Stimulated activated CD4-positive, alpha-beta T cell treated with anti-CD3 and anti-CD28 coated beads, Interleukin-1b, Interleukin-23, amount 100 ng/mL, for 48 hours (primary cell): ENCODE measurements at regions not wholly inside any gene's neighbourhood (a gene's known extent, or its start where the extent isn't known, plus 50 kb on each side); places are given as distances from the start of the nearest gene placed in this dataset.

Experiments used
- DNase-seq: peaks from one replicate; pipeline ENCODE4 v3.0.0-alpha.2; 2020

- no peak for DNase-seq
These were observed 454.3 kb downstream of the AJAP1 start for GRCh38 chr1:5108740-5109139.

DNA sequence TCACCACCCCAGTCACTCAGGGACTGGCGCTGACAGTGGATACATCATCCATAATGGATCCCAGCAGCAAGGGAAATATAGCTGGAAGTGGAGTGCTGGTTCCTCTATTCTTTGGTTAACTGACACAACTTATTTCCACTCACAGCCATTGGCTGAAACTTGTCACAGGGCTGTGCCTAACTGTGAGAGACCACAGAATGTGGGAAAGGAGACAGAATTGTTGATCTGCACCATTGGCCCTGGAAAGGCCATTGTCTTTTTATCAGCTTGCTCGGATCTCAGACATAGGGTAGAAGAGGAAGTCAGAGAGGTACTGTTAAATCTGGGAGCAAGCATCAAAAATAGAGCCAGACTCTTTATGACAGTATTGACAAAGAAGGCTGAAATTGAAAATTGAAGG is 451.3 kb downstream of the AJAP1 start:
- no peak for DNase-seq

DNA sequence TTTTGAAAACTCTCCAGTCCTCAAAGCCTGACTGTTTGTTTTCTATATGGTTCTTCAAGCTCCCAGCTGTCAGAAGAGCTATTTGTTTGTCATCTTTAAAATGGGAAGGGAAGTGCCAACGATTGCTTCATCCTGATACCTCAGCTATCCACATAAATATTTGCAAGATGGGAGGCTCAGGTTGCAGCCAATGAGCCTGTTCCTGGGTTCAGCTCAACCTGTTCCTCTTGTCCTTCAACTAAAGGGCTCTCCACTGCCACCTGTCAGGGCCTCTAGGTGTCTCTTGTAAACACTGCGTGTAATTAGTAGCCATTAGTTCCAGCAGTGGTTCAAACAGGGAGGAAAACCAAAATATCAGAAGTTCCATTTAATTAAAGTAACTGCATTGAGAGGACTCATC is 445.1 kb downstream of the AJAP1 start:
- DNase-seq: no peak

- DNase-seq: no peak
These were observed 444.6 kb downstream of the AJAP1 start for GRCh38 chr1:5098981-5099385.

GRCh38 chr1:5093042-5093441 is 438.6 kb downstream of the AJAP1 start:
- DNase-seq: no peak

GRCh38 chr1:5084676-5085075 is 430.3 kb downstream of the AJAP1 start:
- no peak for DNase-seq

- no peak for DNase-seq
These were observed 412.8 kb downstream of the AJAP1 start for GRCh38 chr1:5067246-5067645.

DNA sequence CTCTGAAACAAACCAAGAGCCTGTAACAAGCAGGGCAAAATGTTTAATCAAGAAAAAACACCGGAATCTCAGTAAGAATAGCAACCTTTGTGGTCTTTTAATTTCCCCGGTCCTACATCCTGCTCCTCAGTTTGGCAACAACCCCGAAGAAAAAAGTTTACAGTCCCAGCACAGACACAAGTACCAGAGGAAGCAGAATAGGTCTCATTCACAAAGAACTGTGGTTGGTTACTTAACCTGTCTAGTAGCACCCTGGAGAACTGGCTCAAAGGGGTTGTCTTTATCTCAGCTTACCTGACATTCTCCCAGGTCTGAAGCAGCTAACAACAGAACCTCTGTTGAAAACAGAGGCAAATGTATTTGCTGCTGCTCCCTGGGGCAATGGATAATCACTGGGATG is 399.3 kb downstream of the AJAP1 start:
- no peak for DNase-seq

- DNase-seq: no peak
These were observed 374.7 kb downstream of the AJAP1 start for GRCh38 chr1:5029136-5029535.

GRCh38 chr1:5012249-5012648 is 357.8 kb downstream of the AJAP1 start:
- no peak for DNase-seq

- DNase-seq: no peak
These were observed 356.2 kb downstream of the AJAP1 start for GRCh38 chr1:5010656-5011055.

GRCh38 chr1:5010236-5010635 is 355.8 kb downstream of the AJAP1 start:
- no peak for DNase-seq

GRCh38 chr1:5009376-5010065 is 355.1 kb downstream of the AJAP1 start:
- no peak for DNase-seq

DNA sequence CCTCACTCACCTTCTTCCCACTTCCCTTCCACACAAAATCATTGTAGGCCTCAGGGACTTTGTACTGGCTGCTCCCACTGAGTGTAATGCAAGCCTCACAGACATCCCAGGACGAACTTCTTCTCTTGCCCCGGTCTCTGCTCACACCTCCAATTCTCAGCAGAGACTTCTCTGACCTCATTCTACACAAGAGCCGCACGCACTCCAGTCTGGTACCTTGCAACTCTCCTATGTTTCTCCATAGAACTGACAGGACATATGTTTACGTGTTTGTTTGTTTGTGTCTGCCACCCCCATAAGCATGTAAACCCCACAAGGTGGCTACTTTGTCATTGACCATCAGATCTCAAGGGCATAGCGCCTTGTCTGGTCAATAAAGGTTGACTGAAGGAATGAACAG is 350.8 kb downstream of the AJAP1 start:
- no peak for DNase-seq

DNA sequence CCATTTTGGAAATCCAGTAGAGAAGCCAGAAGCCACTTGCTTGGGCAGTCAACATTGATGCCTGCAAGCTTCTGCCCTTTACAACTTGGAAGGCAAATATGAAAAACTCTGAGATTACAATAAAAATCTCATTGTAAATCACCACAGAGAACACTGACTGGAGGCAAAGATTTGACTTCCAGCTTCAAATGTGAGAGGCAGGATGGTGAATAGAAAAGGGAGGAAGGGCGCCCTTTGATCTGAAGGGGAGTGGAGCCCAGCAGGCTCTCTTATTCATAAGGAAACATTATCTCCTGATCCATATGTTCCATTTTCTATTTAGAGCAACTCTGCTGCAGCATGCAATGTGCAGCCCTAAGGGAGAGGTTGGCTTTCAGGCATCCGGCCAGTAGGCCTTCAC is 348.3 kb downstream of the AJAP1 start:
- DNase-seq: no peak

DNA sequence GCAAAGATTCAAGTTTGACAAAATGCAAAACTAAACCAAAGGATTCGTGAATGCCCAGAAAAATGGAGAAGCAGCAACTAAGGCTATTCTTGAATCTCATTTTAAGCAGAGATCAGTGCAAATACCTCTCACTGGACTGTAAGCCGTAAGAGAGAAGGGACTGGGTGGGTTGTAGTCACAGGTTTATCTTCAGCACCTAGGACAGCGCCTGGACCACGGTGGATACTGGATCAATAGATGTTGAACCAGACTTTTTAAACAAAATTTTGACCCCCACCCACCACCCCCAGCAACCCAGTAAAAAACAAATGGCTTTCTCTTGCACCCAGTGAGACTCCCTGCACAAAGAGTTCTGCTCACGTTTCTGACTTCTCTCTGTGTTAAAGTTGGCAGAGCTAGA is 347.1 kb downstream of the AJAP1 start:
- DNase-seq: no peak

DNA sequence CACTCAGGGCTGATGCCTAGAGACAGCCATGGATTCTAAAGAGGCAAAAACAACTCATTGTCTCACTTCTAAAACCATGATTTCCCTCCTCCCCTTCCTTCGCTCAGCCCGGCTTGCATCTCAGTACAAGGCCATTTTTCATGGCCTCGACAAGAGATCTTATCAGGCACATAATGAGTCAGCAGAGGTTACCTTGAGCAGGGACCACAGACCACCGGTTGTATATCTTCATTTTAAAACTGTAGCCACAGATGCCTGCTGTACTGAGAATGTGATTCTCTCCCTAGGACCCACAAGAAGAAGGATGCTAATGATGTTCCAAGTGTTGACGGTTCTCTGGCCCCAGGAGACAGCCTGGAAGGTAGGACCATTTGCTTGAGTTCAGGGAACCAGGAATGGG is 331.9 kb downstream of the AJAP1 start:
- DNase-seq: no peak

DNA sequence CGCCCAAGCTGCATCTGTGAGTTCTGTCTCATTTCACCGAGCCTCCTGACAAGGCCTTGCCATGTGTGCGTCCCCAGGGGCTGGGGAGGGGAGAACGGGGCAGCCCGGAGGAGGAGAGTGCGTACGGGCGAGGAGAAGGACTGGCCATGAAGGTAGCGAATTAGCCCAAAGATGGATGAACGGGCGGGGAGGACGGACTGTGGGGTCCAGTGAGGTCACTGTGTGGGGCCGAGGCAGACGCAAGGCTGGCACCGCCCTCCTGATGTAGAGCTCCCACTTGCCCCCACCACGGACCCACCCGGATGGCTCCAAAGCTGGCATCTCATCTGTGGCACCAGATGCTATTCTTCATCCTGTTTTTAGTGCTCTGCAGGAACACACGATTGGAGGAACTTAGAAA is 330.4 kb downstream of the AJAP1 start:
- no peak for DNase-seq

DNA sequence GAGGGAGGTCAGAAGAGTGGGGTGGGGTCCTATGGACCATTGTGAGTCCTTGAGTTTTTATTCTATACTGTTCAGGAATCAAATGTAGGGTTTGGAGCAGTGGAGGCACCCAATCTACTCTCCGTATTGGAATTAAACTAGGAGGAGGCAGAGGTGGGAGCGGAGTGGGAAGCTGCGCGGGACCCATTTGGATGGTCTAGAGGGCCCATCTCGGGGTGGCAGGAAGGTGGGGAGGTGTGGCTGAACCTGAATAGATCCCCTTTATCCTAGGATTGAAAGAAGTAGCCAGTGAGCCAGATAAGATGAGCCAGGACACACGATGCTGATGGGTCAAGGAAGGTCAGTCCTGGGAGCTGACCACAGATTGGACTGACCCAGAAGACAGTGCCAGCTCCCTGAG is 325.8 kb downstream of the AJAP1 start:
- no peak for DNase-seq

GRCh38 chr1:4978660-4979390 is 324.4 kb downstream of the AJAP1 start:
- no peak for DNase-seq

DNA sequence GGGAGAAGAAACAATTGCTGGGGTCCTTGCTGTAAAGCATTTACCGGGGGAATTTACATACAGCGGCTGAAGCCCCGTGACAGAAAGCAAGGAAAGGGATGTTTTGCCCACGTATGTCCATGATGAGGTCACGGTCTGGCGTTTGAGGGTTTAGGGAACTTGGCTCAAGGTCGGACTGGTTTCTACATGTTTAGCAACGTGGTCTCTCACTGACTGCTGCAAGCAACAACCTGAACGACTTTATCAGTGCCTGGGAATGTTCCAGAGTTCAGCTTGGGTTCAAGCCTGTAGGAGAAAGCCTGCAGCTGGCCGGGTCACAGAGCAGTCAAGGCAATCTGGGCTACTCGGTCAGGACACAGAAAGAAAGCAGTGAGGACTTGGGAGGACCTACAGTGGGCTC is 323.3 kb downstream of the AJAP1 start:
- no peak for DNase-seq

DNA sequence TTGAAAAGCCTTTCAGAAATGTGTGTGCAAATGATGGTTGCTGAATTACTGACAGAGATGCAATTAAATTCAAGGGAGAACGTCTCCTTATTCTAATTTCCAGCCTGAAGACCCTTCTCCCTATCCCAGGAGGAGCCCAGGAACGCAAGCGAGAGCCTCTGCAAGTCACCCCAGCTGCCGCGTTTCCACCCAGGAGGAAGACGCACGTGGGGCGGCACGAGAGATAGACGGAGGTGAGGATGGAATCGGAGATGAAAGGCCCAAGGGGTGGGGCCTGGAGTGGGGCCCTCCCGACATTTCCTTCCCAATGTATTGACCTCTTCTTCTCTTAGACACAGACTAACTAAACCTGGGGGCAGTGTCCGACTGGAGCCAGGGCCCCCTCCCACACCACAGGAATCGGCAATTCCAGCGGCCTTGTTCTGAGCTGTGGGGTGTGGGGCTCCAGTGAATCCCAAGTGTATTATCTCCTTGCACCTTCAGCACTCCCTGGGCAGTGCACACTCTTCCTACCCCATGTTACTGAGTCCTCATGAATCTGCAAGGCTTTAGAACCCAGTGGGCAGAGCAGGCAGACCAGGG is 322.5 kb downstream of the AJAP1 start:
- DNase-seq: no peak

DNA sequence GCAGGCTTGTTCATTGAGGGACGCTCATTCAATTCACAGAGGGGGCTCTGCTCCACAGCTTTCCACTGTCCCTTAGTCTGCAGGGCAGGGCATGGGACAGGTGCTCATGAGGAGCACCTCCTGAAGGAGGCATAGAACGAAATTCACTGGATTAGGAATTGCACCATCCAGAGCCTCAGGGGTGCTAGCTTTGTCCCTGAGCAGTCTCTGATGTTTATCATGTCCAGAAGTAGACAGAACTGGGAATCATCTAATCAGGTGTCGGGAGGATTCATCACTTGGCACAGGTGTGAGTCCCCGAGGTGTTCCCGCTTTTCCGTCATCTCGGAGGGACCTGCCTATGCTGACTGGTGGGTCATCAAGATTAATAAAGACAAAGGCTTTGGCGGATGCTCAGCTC is 321.4 kb downstream of the AJAP1 start:
- no peak for DNase-seq

GRCh38 chr1:4974981-4975685 is 320.7 kb downstream of the AJAP1 start:
- no peak for DNase-seq
